ENCODE measurements at regions not wholly inside any gene's neighbourhood (a gene's known extent, or its start where the extent isn't known, plus 50 kb on each side); places are given as distances from the start of the nearest gene placed in this dataset.
"Not testable (repeated sequence)": the region's sequence is repeated elsewhere in the genome, so short reads cannot be mapped to it uniquely, and the experiment has no call there.

DNA sequence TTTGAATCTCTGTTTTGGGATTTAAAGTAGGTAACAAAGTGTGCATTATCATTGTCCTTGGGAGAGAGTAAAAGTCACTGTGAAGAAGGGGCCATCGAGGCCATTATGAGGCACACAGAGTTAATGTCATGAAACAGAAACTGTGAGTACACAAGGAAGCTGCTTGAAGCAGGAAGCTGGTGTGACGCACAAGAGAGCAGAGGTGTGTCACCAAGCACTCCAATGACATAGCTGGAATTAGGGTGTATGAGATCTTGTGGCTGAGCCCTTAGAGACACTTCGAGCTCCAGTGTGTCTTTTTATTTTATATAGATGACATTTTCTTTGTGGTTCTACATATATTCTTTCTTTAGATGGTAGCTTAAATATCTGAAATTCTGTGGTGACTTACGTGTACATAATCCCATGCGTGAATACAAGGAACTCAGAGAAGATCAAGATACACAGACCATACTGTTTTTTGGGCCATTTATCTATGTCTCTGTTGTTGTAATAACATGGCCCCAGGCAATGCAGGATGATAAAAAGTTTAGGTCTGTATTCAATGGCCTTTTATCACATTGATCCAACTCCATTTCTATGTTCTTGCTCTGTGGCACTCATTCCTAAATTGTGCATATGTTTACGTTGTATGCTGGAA lies 164.7 kb upstream of the FAM98A start:
- no peak for DNase-seq (ENCODE audit: low read depth in 4 of 4, low spot score in 1 of 4)

DNA sequence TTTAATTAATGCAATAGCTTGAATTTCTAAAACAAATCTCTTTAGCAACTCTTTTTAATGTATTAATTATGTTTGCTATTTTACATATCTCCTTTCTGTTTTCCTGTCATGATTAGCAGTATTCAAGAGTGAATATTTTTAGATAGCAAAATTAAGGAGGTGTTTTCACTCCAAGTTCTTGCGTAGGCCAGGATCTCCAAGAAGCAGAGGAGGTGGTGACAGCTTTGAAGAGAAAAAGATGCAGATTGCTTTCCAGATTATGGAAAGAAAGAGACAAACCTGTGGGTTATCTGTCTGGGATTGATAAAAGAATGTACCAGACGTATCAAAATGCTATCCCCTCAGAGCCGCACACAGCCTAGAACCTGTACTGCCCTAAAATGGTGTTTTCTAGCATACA lies 163.5 kb upstream of the FAM98A start:
- no peak for DNase-seq (ENCODE audit: low read depth in 4 of 4, low spot score in 1 of 4)

DNA sequence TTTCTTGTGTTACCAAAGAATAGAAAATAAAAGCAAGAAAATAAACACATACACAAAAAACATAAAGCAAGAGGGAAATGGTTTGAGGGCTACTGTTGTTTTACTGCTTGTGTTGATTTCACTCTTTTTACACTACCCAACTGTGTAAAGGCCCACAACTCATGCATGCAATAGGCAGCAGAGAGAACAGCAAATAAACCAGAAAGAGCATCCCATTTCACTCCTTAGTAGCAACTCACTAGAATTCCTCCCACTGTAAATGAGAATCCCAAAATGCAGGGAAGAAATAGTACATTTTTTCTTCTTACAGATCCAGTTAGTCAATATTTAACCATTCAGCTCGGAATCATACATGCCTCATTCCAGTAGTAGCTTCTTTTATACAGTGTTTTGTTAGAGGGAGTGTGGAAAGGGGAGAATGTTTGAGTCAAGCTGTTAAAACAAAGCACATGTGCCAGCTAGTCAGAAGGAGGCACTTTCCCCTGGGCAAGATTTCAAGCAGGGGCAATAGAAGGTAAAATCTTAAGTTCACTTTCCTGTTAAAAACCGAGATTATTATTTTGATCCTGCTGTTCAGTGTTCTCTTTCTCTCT lies 147.2 kb upstream of the FAM98A start:
- no peak for DNase-seq (ENCODE audit: low read depth in 4 of 4, low spot score in 1 of 4)

DNA sequence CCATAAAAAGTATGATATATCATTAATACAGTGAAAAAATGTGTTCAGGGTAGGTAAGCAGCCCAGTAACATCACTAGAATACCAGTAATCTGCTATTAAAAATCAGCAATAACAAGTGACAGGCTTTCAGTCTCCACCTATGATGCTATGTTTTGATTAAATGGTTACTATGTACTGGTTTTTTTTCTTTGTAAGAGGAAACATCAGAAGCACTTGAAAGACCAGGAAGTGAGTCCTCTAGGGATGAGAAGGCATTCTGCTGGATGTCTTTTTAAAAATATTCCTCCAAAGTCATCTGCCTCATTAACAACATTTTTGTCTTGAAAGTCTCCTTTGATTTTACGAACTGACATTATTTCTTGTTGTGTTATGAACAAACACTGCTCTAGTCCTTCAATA lies 136.0 kb upstream of the FAM98A start:
- no peak for DNase-seq (ENCODE audit: low read depth in 4 of 4, low spot score in 1 of 4)

DNA sequence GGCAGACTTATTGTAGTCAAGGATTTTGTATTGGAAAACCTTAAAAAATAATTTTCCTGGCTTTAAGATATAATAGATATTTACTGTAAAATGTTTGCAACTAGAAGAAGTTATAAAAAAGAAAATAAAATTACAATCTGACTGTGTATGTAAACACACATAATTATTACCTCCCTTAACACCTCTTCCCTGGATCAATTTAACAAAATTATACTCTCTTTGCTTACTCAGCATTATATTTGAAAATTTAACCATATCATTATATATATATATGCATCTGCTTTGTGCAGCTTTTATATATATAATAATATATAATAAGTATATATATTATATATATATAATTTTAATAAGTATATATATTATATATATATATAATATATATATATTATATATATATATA lies 131.7 kb upstream of the FAM98A start:
- no peak for DNase-seq (ENCODE audit: low read depth in 4 of 4, low spot score in 1 of 4)

DNA sequence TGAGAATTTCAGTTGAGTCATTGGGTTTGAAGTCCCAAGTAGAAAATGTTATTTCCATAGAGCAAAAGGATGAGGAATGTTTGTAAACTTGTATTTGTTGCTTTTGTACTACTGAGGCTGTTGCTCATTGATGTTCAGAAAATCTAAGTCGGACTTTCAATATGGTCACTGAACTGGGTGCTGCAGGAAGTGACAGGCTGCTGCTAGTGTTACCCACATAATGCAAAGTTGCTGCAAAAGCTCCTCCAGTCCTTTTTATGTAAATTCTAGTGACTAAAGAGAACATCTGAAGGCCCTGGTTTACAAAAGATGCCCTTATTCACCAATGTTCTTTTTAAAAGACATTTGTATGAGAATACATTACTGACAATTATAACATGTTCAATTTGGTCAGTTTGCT lies 131.1 kb upstream of the FAM98A start:
- DNase-seq (ENCODE audit: low read depth in 4 of 4, low spot score in 1 of 4) = no peak

DNA sequence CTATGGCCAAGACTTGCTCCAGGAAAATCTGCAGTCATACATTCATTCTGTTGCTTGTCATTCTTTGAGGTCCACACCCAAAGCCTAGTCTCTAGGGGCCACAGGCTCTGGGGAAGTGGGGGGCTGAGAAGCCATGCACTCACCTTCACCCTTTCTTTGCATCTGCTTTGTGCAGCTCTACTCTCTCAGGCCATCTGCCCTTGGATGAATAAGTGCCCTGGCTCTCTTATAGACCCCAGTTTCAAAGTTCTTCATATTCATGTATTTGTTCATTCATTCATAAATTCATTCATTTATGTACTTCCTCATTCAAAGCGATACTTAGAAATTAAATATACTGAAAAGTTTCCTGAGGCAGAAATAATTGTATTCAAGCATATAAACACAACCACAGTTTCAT lies 130.3 kb upstream of the FAM98A start:
- DNase-seq (ENCODE audit: low read depth in 4 of 4, low spot score in 1 of 4) = no peak

DNA sequence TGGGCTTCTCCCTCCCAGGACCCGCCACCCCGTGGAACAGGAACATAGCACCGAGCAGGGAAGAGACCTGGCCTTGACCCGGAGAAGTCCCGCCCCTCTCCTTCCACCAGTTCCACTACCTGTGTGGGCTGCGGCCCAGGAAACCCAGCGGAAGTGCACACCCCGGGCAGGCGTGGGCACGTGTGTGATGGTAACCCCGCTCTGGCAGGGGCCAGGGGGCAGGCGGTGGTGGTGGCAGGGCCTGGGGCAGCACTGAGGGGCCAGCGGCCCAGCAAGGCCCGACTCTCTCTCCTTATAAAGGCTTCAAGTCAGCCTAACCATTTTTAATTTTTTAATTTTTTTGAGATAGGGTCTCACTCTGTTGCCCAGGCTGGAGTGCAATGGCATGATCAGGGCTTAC lies 129.0 kb upstream of the FAM98A start:
- DNase-seq (ENCODE audit: low read depth in 4 of 4, low spot score in 1 of 4) = no peak

DNA sequence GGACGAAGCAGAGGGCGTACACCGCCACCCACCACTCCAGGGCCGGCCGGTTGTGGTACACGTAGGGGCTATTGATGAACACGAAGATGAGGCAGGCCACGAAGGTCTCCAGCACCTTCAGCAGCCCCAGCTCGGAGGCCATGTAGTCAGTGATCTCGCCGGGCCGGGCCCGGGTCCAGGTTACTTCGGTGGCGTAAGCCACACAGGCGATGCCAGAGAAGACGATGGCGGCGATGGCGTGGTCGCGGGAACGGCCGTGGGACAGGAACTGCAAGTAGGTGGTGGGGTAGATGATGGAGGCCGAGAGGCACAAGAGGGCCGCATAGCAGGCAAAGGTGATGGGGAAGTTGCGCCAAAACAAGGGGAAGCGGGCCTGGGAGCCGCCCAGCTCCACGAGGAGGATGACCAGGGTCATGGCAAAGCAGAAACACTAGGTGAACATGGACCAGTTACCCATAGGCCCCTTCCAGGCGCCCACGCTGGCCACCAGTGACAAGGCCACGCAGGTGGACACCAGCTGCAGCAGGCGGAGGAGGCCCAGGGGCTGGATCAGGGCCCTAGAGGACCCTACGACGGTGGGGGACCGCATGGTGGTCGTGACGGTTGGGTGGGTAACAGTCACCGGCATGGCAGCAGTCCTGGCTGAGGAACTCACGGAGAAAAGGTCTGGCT lies 128.4 kb upstream of the FAM98A start:
- DNase-seq (ENCODE audit: low read depth in 4 of 4, low spot score in 1 of 4) = no peak

DNA sequence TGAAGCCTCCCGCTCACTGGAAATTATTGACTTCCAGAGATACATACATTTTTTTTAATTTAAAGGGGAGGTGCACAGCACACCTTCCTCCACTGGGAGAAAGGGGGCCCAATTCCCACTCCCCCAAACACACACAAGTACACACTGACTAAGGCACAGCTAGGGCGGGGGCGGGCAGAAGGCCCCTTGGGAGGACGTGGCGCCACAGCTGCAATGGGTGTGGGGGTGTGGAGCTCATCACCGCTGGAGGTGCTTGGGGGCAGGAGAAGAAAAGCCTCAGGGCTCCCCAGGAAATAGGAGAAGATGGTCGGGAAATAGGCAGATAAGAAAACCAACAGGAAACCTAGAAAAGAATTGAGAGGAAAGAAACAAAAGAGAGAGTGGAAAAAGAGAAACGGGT lies 127.3 kb upstream of the FAM98A start:
- DNase-seq (ENCODE audit: low read depth in 4 of 4, low spot score in 1 of 4) = no peak

DNA sequence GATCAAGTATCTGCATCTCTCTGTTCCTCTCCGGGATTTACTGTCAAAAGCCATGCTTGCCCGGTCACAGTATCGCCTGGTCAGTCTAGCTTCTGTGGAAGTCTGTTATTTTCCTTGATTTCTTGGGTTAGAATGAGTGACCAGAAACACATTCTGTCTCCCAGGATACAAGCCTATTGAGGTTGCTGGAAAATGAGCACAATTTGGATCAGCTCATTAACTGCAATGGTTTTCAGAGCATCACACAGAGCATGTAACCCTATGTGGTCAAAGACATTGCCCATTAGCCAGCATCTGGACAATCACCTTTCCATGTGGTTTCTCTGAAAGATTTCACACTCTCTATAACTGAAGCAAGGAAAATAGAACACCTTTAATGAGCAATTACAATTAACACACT lies 124.2 kb upstream of the FAM98A start:
- DNase-seq (ENCODE audit: low read depth in 4 of 4, low spot score in 1 of 4) = no peak

DNA sequence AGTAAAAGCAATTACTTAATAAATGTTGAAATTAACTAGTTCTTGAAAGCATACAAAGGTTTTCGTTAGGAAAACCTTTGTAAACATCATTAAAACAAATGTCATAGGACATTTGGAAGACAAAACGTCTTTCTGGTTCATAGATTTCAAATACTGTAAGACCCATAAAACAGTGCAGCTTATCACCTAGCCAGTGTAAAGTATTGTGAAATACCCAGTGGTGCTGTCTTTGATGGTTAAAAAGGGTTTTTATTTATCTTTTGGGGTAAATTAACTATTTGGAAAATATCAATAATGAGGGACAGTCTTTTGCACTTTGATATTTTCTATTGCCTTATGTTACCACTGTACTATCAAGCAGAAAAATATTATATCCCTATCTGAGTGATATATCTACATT lies 120.0 kb upstream of the FAM98A start:
- no peak for DNase-seq (ENCODE audit: low read depth in 4 of 4, low spot score in 1 of 4)

DNA sequence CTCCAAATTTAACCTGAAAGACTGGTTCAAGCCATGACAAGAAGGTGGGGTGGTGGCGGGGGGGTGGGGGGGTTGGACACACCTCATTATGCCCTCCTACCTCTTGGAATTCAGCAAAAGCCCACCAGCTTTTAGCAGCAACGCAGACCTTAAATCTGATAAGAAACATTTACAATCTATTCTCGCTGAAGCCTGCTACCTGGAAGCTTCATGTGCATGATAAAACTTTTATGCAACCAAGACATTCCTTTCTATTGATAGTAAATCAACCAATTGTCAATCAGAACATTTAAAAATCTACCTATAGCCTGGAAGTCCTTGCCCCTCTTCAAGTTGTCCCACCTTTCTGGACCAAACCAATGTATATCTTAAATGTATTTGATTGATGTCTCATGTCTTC lies 113.6 kb upstream of the FAM98A start:
- no peak for DNase-seq (ENCODE audit: low read depth in 4 of 4, low spot score in 1 of 4)

DNA sequence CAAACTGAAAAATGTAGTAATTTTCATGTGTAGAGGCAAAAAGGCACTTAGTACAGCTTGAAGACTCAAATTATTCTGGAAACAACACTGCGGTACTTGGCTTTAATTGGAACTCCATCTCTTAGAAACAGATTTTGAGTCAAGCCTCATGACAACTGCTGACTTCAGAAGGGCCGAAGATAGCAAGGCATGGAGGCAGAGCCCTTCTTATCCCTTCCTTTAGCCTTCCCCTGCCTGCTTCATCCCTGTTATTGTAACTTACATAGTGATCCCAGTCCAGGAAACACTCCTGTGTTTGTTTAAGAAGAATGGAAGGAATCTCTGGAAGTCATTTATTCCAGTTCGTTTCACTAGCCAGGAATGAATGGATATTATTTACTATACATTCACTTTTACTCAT lies 110.9 kb upstream of the FAM98A start:
- no peak for DNase-seq (ENCODE audit: low read depth in 4 of 4, low spot score in 1 of 4)

DNA sequence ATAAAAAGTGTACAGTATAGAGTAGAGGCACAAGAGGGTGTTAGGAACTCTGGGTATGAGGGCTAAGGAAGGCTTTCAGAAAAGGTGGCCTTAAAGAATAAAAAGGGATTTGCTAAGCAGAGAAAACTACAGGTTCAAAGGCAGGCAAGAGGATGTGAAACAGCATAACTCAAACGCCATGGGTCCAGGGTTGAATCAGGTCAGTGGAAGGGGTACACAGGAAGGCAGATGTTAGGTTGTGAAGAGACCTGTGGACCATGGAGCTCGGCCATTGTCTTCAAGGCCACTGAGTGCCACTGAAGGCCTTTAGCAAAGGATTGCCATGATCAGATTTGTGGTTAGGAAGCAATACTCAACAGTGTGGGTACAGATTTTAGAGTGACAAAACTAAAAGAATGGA lies 108.2 kb upstream of the FAM98A start:
- no peak for DNase-seq (ENCODE audit: low read depth in 4 of 4, low spot score in 1 of 4)

DNA sequence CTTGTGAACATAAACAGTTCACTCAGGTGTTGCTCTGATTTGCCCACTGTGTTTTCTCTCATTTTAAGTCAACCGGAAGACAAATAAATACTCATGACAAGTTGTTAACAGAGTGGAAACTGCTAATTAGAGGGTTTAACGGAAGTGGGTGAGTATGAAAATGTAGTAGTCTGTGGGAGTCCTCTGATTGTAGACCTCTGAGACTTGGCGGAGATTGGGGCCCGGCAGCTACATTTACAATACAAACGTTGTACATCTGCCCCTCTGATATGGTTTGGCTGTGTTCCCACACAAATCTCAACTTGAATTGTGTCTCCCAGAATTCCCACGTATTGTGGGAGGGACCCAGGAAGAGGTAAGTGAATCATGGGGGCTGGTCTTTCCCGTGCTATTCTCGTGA lies 107.3 kb upstream of the FAM98A start:
- DNase-seq (ENCODE audit: low read depth in 4 of 4, low spot score in 1 of 4) = no peak

DNA sequence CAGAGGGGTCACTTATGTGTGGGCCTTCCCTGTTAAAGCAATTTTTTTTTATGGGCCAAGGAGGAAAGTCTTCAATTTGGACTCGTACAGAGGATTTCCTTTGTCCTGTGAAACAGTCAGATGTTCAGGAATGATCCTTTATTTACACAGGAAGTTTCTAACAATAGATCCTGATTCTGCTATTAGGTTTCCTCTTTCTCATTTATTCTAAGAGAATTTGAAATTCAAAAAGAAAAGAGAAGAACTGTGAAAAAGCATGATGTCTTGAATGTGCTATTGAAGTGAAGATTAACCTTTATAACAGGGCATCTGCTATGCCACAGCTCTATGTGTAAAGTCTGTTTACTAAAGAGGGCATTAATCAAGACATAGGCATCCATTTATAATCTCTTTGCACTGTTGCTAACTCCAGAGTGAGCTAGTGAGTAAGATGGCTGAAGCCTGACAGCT lies 105.3 kb upstream of the FAM98A start:
- no peak for DNase-seq (ENCODE audit: low read depth in 4 of 4, low spot score in 1 of 4)

DNA sequence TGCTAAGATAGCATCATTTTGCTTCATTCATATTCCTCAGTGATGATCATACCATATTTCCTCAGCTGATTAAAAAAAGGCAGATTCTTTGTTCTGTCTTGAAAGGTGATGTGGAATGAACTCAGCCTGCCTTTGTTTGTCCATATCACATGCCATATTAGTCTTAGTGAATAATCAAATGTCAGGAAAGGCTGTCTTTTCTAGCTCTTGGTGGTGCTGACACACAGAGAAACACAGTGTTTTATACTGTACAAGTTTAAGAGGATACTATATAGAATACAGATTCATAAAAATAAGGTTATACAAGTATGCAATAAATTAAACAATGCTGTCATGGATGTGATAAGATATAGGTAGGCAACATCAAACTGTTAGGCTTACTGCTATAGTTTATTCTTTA lies 97.1 kb upstream of the FAM98A start:
- no peak for DNase-seq (ENCODE audit: low read depth in 4 of 4, low spot score in 1 of 4)

DNA sequence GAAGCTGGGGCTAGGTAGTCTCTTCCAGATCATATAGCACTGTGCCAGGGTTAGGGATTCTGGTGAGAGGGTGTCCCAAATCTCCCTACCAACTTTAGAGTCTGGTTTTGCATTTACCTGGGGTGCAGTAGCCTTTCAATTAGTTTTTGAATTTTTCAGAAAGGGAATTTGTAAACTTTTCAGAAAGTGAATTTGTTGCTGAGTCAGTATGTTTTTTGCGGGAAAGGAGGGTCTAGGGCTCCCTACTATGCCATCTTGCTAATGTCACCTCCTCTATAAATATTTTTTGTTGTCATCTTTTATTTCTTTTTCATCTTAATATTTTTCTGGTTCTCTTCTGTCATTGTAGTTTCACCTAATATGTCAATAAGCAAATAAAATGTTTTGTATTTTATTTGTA lies 95.8 kb upstream of the FAM98A start:
- DNase-seq (ENCODE audit: low read depth in 4 of 4, low spot score in 1 of 4) = no peak

DNA sequence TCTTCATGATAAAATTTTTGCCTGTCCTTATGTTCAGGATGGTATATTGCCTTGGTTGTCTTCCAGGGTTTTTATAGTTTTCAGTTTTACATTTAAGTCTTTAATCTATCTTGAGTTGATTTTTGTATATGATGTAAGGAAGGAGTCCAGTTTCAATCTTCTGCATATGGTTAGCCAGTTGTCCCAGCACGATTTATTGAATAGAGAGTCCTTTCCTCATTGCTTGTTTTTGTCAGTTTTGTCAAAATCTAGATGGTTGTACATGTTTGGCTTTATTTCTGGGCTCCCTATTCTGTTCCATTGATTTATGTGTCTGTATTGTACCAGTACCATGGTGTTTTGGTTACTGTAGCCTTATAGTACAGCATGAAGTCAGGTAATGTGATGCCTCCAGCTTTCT lies 91.6 kb upstream of the FAM98A start:
- not testable (repeated sequence) for DNase-seq (ENCODE audit: low read depth in 4 of 4, low spot score in 1 of 4)

DNA sequence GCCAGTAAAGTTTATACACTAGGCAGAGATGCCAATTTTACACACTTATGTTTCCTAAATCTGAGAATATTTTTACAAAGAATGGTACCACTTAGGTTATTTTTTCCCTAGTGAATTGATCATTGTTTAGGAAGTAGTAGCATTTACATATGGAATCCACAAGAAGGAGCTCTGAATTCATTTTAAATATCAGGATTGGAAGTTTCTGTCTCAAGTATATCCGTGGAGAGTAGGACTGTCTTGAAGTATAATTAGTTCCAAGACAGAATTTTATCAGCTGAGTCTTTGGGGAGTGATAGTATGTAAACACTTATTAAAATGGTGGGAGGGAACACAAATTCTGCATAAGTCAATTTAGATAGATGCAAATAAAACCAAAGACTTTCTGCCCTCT lies 82.3 kb upstream of the FAM98A start:
- no peak for DNase-seq (ENCODE audit: low read depth in 4 of 4, low spot score in 1 of 4)

DNA sequence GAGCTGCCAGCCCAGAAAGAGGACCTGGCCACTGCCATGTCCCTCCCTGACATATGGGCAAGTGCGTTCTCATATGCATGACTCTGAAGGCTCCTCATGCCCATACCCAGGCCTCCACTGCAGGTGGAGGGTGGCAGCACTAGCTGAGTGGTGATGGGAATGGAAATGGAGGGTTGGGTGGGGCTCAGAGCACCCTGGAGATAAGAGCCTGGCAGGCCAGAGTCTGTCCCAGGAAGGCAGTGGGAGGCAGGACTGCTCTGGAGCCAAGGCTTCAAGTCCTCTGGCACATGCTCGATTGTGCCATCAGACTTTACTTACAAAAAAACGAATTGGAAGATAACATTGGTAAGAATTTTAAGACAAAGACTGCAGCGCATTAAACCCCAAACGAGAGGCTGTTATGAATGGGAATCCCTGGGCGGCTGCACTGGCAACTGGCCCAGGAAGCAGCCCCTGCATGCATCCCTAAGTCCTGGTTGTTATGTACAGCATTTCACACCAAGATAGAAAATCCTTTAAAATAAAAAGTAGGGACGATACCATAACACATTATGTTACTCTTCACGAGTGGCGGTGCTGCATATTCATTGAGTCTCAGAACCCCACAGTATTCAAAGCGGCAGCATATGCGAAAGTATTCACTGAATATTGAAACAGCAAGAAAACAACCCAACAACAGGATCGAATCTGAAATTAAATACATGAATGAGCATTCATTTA lies 81.7 kb upstream of the FAM98A start:
- DNase-seq (ENCODE audit: low read depth in 4 of 4, low spot score in 1 of 4) = no peak
